PFSK-1 (cell line): ENCODE measurements at regions not wholly inside any gene's neighbourhood (a gene's known extent, or its start where the extent isn't known, plus 50 kb on each side); places are given as distances from the start of the nearest gene placed in this dataset.

Experiments
- FOXP2 ChIP-seq: optimal IDR thresholded peaks from 2 replicates; pipeline ENCODE3; 2011; ENCODE audit warnings: borderline replicate concordance, control low read depth, inconsistent platforms; ENCODE audit not compliant: insufficient read depth; ENCODE audit errors: extremely low read length, extremely low read depth
- POLR2AphosphoS5 ChIP-seq: IDR thresholded peaks from 2 replicates; pipeline ENCODE4 v1.6.1; 2012; ENCODE audit warnings: low read depth, mild to moderate bottlenecking, control low read depth, low read length, moderate library complexity
- SIN3A ChIP-seq: IDR thresholded peaks from 2 replicates; pipeline ENCODE4 v1.6.1; 2012; ENCODE audit warnings: mild to moderate bottlenecking, low read length, moderate library complexity, borderline replicate concordance; ENCODE audit not compliant: insufficient read depth
- TAF1 ChIP-seq: IDR thresholded peaks from 2 replicates; pipeline ENCODE4 v1.6.1; 2012; ENCODE audit warnings: low read length, control low read depth, borderline replicate concordance; ENCODE audit not compliant: insufficient read depth
- TF ChIP-seq, protein P1 (sequence below), 2 experiments: IDR thresholded peaks; 2 replicates each; pipeline versions ENCODE4 v1.6.1 to v1.8.0; 2011 to 2012; ENCODE audit warnings: low read depth in 2 of 2, low read length in 2 of 2, control low read depth in 1 of 2, inconsistent platforms in 1 of 2, mild to moderate bottlenecking in 1 of 2, moderate library complexity in 1 of 2; ENCODE audit not compliant: insufficient read depth in 1 of 2

DNA sequence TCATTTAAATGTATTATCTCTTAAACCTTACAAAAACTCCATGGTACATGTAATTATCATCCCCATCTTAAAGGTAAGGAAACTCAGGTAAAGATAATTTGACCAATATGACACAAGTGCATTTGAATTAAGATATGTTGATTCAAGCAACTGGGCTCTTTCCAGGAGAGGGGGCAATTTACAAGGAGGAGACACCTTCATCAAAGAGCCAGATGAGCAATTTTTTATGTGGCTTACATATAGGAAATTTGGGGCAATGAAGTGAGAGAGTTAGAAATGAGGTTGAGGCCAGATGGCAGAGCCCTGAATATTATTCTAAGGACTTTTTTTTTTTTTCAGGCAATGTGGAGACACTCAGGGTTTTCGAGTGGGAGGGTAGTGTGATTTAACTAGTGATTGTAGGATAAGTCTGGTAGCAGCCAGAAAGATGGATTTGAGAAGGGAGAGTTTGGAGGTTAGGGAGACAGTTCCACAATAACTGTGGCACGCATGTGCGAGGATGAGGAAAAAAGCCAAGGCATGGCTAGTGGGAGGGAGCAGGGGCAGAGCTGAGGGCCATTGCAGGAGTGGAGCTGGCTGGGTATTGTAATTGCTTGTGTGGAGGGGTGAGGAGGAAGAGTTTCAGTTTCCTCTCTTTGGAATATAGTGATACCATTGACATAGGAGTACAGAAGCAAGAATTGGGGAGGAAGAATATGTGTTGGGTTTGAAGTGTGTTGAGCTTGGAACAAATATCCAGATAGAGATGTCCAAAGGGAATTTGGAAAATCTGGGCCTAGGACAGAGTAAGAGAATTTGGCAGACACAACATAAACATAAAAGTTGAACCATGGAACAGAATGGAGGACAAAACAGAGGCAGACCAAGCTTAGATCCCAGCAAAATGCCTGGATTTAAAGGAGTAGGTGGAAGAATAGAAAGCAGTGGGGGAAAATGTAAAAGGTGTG, 72.0 kb downstream of the ACTBL2 start:
- TF ChIP-seq POLR2AphosphoS5: no peak
- no peak for TF ChIP-seq TAF1
- TF ChIP-seq, protein P1, sequence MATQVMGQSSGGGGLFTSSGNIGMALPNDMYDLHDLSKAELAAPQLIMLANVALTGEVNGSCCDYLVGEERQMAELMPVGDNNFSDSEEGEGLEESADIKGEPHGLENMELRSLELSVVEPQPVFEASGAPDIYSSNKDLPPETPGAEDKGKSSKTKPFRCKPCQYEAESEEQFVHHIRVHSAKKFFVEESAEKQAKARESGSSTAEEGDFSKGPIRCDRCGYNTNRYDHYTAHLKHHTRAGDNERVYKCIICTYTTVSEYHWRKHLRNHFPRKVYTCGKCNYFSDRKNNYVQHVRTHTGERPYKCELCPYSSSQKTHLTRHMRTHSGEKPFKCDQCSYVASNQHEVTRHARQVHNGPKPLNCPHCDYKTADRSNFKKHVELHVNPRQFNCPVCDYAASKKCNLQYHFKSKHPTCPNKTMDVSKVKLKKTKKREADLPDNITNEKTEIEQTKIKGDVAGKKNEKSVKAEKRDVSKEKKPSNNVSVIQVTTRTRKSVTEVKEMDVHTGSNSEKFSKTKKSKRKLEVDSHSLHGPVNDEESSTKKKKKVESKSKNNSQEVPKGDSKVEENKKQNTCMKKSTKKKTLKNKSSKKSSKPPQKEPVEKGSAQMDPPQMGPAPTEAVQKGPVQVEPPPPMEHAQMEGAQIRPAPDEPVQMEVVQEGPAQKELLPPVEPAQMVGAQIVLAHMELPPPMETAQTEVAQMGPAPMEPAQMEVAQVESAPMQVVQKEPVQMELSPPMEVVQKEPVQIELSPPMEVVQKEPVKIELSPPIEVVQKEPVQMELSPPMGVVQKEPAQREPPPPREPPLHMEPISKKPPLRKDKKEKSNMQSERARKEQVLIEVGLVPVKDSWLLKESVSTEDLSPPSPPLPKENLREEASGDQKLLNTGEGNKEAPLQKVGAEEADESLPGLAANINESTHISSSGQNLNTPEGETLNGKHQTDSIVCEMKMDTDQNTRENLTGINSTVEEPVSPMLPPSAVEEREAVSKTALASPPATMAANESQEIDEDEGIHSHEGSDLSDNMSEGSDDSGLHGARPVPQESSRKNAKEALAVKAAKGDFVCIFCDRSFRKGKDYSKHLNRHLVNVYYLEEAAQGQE (IDR thresholded peaks at IDR 0.05; ENCODE audit: insufficient read depth in 1 of 2, low read depth in 2 of 2, low read length in 2 of 2): no peak
- no peak for TF ChIP-seq SIN3A
- no peak for TF ChIP-seq FOXP2
